ENCODE measurements at regions not wholly inside any gene's neighbourhood (a gene's known extent, or its start where the extent isn't known, plus 50 kb on each side); places are given as distances from the start of the nearest gene placed in this dataset.

GRCh38 chr15:96246057-96246456 is 84.4 kb upstream of the NR2F2 start:
- Histone ChIP-seq H3K36me3 (ENCODE audit: insufficient read depth, insufficient read length, low read length) (no peaks in the 10 kb centered on the region), H3K9ac (ENCODE audit: insufficient read length, low read depth) (no peak overlapping the region), H3K4me3 (ENCODE audit: insufficient read length, low read depth) (no peak overlapping the region), H3K4me1 (ENCODE audit: insufficient read depth, insufficient read length) (no peaks in the 10 kb centered on the region), H3K27me3 (ENCODE audit: insufficient read depth, insufficient read length) (no peaks in the 10 kb centered on the region), H3K9me3 (ENCODE audit: insufficient read depth, low read length) (peaks cover 6% of the 10 kb centered on the region; the same call in 1 of the 2 replicates)
- TF ChIP-seq SUZ12 (IDR thresholded peaks at IDR 0.05; ENCODE audit: extremely low read depth, insufficient read depth, insufficient read length) (no peak), YY1 (IDR thresholded peaks at IDR 0.05; ENCODE audit: insufficient read depth, insufficient read length) (no peak), ZNF274 (IDR thresholded peaks at IDR 0.05; ENCODE audit: low read depth, low read length) (no peak)
- no peak for DNase-seq (ENCODE audit: low read depth, low spot score)

- H3K4me1 ChIP-seq (ENCODE audit: insufficient read depth, insufficient read length), result no peaks in the 10 kb centered on the region
- H3K27me3 ChIP-seq (ENCODE audit: insufficient read depth, insufficient read length), result no peaks in the 10 kb centered on the region
- H3K9ac ChIP-seq (ENCODE audit: insufficient read length, low read depth), result no peak overlapping the region
- no peaks in the 10 kb centered on the region for H3K36me3 ChIP-seq (ENCODE audit: insufficient read depth, insufficient read length, low read length)
- no peak for DNase-seq (ENCODE audit: low read depth, low spot score)
- H3K4me3 ChIP-seq (ENCODE audit: insufficient read length, low read depth), result no peak overlapping the region
- TF ChIP-seq ZNF274 (IDR thresholded peaks at IDR 0.05; ENCODE audit: low read depth, low read length) (no peak), SUZ12 (IDR thresholded peaks at IDR 0.05; ENCODE audit: extremely low read depth, insufficient read depth, insufficient read length) (no peak), YY1 (IDR thresholded peaks at IDR 0.05; ENCODE audit: insufficient read depth, insufficient read length) (no peak)
- peaks cover 17% of the 10 kb centered on the region; the same call in 1 of the 2 replicates for H3K9me3 ChIP-seq (ENCODE audit: insufficient read depth, low read length)
These were observed 82.7 kb upstream of the NR2F2 start for GRCh38 chr15:96247621-96248305.

GRCh38 chr15:96252148-96252547 is 78.4 kb upstream of the NR2F2 start:
- DNase-seq (ENCODE audit: low read depth, low spot score), result no peak
- H3K27me3 ChIP-seq (ENCODE audit: insufficient read depth, insufficient read length), result no peaks in the 10 kb centered on the region
- peaks cover 16% of the 10 kb centered on the region; the same call in 1 of the 2 replicates for H3K9me3 ChIP-seq (ENCODE audit: insufficient read depth, low read length)
- no peaks in the 10 kb centered on the region for H3K4me1 ChIP-seq (ENCODE audit: insufficient read depth, insufficient read length)
- TF ChIP-seq SUZ12 (IDR thresholded peaks at IDR 0.05; ENCODE audit: extremely low read depth, insufficient read depth, insufficient read length) (no peak), YY1 (IDR thresholded peaks at IDR 0.05; ENCODE audit: insufficient read depth, insufficient read length) (no peak), ZNF274 (IDR thresholded peaks at IDR 0.05; ENCODE audit: low read depth, low read length) (no peak)
- H3K4me3 ChIP-seq (ENCODE audit: insufficient read length, low read depth), result no peak overlapping the region
- no peaks in the 10 kb centered on the region for H3K36me3 ChIP-seq (ENCODE audit: insufficient read depth, insufficient read length, low read length)
- H3K9ac ChIP-seq (ENCODE audit: insufficient read length, low read depth), result no peak overlapping the region

GRCh38 chr15:96253006-96253747 is 77.3 kb upstream of the NR2F2 start:
- no peak overlapping the region for H3K4me3 ChIP-seq (ENCODE audit: insufficient read length, low read depth)
- DNase-seq (ENCODE audit: low read depth, low spot score), result no peak
- no peaks in the 10 kb centered on the region for H3K36me3 ChIP-seq (ENCODE audit: insufficient read depth, insufficient read length, low read length)
- H3K9me3 ChIP-seq (ENCODE audit: insufficient read depth, low read length), result peaks cover 11% of the 10 kb centered on the region; the same call in 1 of the 2 replicates
- no peak overlapping the region for H3K9ac ChIP-seq (ENCODE audit: insufficient read length, low read depth)
- no peak for TF ChIP-seq YY1 (IDR thresholded peaks at IDR 0.05; ENCODE audit: insufficient read depth, insufficient read length)
- TF ChIP-seq ZNF274 (IDR thresholded peaks at IDR 0.05; ENCODE audit: low read depth, low read length), result no peak
- no peak for TF ChIP-seq SUZ12 (IDR thresholded peaks at IDR 0.05; ENCODE audit: extremely low read depth, insufficient read depth, insufficient read length)
- H3K4me1 ChIP-seq (ENCODE audit: insufficient read depth, insufficient read length), result no peaks in the 10 kb centered on the region
- no peaks in the 10 kb centered on the region for H3K27me3 ChIP-seq (ENCODE audit: insufficient read depth, insufficient read length)

- H3K4me3 ChIP-seq (ENCODE audit: insufficient read length, low read depth), result no peak overlapping the region
- no peak overlapping the region for H3K9ac ChIP-seq (ENCODE audit: insufficient read length, low read depth)
- no peaks in the 10 kb centered on the region for H3K36me3 ChIP-seq (ENCODE audit: insufficient read depth, insufficient read length, low read length)
- peaks cover 11% of the 10 kb centered on the region; the same call in 1 of the 2 replicates for H3K9me3 ChIP-seq (ENCODE audit: insufficient read depth, low read length)
- TF ChIP-seq ZNF274 (IDR thresholded peaks at IDR 0.05; ENCODE audit: low read depth, low read length), result no peak
- no peak for TF ChIP-seq YY1 (IDR thresholded peaks at IDR 0.05; ENCODE audit: insufficient read depth, insufficient read length)
- no peak for TF ChIP-seq SUZ12 (IDR thresholded peaks at IDR 0.05; ENCODE audit: extremely low read depth, insufficient read depth, insufficient read length)
- DNase-seq (ENCODE audit: low read depth, low spot score), result no peak
- no peaks in the 10 kb centered on the region for H3K27me3 ChIP-seq (ENCODE audit: insufficient read depth, insufficient read length)
- no peaks in the 10 kb centered on the region for H3K4me1 ChIP-seq (ENCODE audit: insufficient read depth, insufficient read length)
These were observed 76.3 kb upstream of the NR2F2 start for GRCh38 chr15:96254173-96254572.

GRCh38 chr15:96255599-96255998 is 74.9 kb upstream of the NR2F2 start:
- peaks cover 11% of the 10 kb centered on the region; the same call in 1 of the 2 replicates for H3K9me3 ChIP-seq (ENCODE audit: insufficient read depth, low read length)
- no peaks in the 10 kb centered on the region for H3K36me3 ChIP-seq (ENCODE audit: insufficient read depth, insufficient read length, low read length)
- H3K4me3 ChIP-seq (ENCODE audit: insufficient read length, low read depth), result no peak overlapping the region
- TF ChIP-seq ZNF274 (IDR thresholded peaks at IDR 0.05; ENCODE audit: low read depth, low read length) (no peak), YY1 (IDR thresholded peaks at IDR 0.05; ENCODE audit: insufficient read depth, insufficient read length) (no peak), SUZ12 (IDR thresholded peaks at IDR 0.05; ENCODE audit: extremely low read depth, insufficient read depth, insufficient read length) (no peak)
- no peaks in the 10 kb centered on the region for H3K4me1 ChIP-seq (ENCODE audit: insufficient read depth, insufficient read length)
- no peak overlapping the region for H3K9ac ChIP-seq (ENCODE audit: insufficient read length, low read depth)
- no peaks in the 10 kb centered on the region for H3K27me3 ChIP-seq (ENCODE audit: insufficient read depth, insufficient read length)
- no peak for DNase-seq (ENCODE audit: low read depth, low spot score)

- H3K4me3 ChIP-seq (ENCODE audit: insufficient read length, low read depth), result no peak overlapping the region
- no peaks in the 10 kb centered on the region for H3K36me3 ChIP-seq (ENCODE audit: insufficient read depth, insufficient read length, low read length)
- no peak overlapping the region for H3K9ac ChIP-seq (ENCODE audit: insufficient read length, low read depth)
- H3K4me1 ChIP-seq (ENCODE audit: insufficient read depth, insufficient read length), result no peaks in the 10 kb centered on the region
- no peak for TF ChIP-seq SUZ12 (IDR thresholded peaks at IDR 0.05; ENCODE audit: extremely low read depth, insufficient read depth, insufficient read length)
- no peak for DNase-seq (ENCODE audit: low read depth, low spot score)
- H3K9me3 ChIP-seq (ENCODE audit: insufficient read depth, low read length), result no peaks in the 10 kb centered on the region
- H3K27me3 ChIP-seq (ENCODE audit: insufficient read depth, insufficient read length), result no peaks in the 10 kb centered on the region
These were observed 68.9 kb upstream of the NR2F2 start for GRCh38 chr15:96261575-96262034.
